Heart left ventricle (tissue), 16 donors: ENCODE measurements at regions not wholly inside any gene's neighbourhood (a gene's known extent, or its start where the extent isn't known, plus 50 kb on each side); places are given as distances from the start of the nearest gene placed in this dataset.

Source experiments
- ATAC-seq, 4 donors: fragments of 200-7000 bp; cut with Tn5 transposase; one replicate each; pipeline ENCODE4 v1.9.1; 2020 to 2022; ENCODE audit warnings: moderate library complexity in 4 of 4, mild to moderate bottlenecking in 3 of 4, moderate number of reproducible peaks in 1 of 4
- DNase-seq, 5 donors: peaks; one replicate each; pipeline ENCODE4 v3.0.0-alpha.2; 2020
- H3K27ac ChIP-seq, 12 donors: fragments of 200-600 bp; sonication (generic) in 4 of 12; one replicate each; pipeline versions ENCODE4 v1.5.0 to v1.8.0; 2016 to 2022; ENCODE audit warnings: mild to moderate bottlenecking in 2 of 12
- H3K27me3 ChIP-seq, 9 donors: fragments of 200-600 bp; sonication (generic) in 2 of 9; one replicate each; pipeline versions ENCODE4 v1.5.1 to v1.8.0; 2016 to 2022; ENCODE audit warnings: mild to moderate bottlenecking in 3 of 9
- H3K36me3 ChIP-seq, 9 donors: fragments of 200-600 bp; sonication (generic) in 2 of 9; one replicate each; pipeline versions ENCODE4 v1.5.0 to v1.8.0; 2018 to 2022; ENCODE audit warnings: mild to moderate bottlenecking in 2 of 9
- H3K4me1 ChIP-seq, 12 donors: fragments of 200-600 bp; sonication (generic) in 4 of 12; one replicate each; pipeline versions ENCODE4 v1.5.0 to v1.8.0; 2016 to 2022; ENCODE audit warnings: mild to moderate bottlenecking in 3 of 12
- H3K4me3 ChIP-seq, 12 donors: fragments of 200-600 bp; sonication (generic) in 4 of 12; one replicate each; pipeline versions ENCODE4 v1.5.0 to v1.8.0; 2017 to 2022; ENCODE audit warnings: mild to moderate bottlenecking in 9 of 12, moderate library complexity in 4 of 12
- H3K9me3 ChIP-seq, 12 donors: fragments of 200-600 bp; sonication (generic) in 4 of 12; one replicate each; pipeline versions ENCODE4 v1.5.0 to v1.8.0; 2016 to 2022; ENCODE audit warnings: mild to moderate bottlenecking in 1 of 12
- POLR2A ChIP-seq, 2 donors: fragments of 450-650 bp; IDR thresholded peaks; one replicate each; pipeline ENCODE4 v1.6.1; 2017; ENCODE audit warnings: antibody characterized with exemption in 2 of 2, mild to moderate bottlenecking in 2 of 2, moderate library complexity in 2 of 2
- WGBS, 4 donors: extraction: QIAGEN DNeasy Blood & Tissue Kit in 2 of 4; methylation state at CpG; one replicate each; pipeline versions ENCODE4 v1.1.5 to v1.1.7; 2013 to 2018; 5-methylcytosine and 5-hydroxymethylcytosine counted together
- intact Hi-C, 10 donors: fragments of 100-400 bp; cut with DNase I; formaldehyde crosslinking; loops; one replicate each; pipeline versions ENCODE4 v1.11.1 to v1.14.2; 2022
- TF ChIP-seq, protein P1 (sequence below), 12 donors: fragments of 200-600 bp; sonication (generic) in 4 of 12; IDR thresholded peaks; one replicate each; pipeline versions ENCODE4 v1.5.0 to v1.8.0; 2018 to 2022; ENCODE audit warnings: antibody characterized with exemption in 12 of 12, mild to moderate bottlenecking in 5 of 12
- donor health status: ischemic (EF 13 %, LVEDD 7.1; RV severe dilation, severe dysfunction).
- donor health status: healthy with polysubstance abuse.
- donor health status: DM: no; HTN: yes; CAD: no.
- donor health status: DM: no; HTN: no; CAD: no.
- donor health status: ischemic (EF 25% LVEDD 6.9; RV normal size, moderate dysfunction).
- donor health status: ischemic (EF 25% LVEDD 5.7; RV mildly dilated, moderate dysfunction).
- donor health status: healthy.
- donor health status: DM: yes; HTN: yes; CAD: no.
- donor health status: ischemic (EF 35%, LVEDD 5.7; RV mildly dilated, moderate dysfunction).
- donor health status: nonischemic (EF 11% LVEDD 7.7; RV severe dilation, severe dysfunction).
- donor health status: DM: yes; HTN: yes; CAD: no.
- donor health status: PGD.
- donor health status: ischemic (EF 29% LVEDD 5.4; RV normal size, mild dysfunction).
- donor health status: nonischemic (EF 23%, LVEDD 6.1; RV moderate dilation, normal function).

DNA sequence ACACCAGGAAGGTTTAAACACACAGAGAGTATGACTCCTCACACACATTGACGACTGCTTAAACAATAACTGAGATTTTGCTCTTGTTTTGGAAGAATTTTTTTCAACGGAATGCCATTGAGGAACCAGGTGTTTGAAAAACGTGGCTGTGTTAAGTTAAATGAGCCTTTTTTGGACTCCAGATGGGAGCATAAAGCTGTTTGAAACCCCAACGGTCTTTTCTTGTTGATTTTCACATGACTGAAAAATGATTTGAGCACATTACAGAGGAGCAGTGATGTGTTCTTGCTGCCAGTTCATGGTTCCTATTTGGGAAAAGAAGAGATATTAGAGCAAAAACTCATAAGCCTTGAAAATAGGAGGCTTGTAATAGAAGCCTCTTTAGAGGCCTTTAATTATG lies 97.8 kb upstream of the SELENOK start:
- intact Hi-C loops = no loop called here
- H3K9me3 ChIP-seq = no peaks in the 10 kb centered on the region
- no peaks in the 10 kb centered on the region for H3K27me3 ChIP-seq
- no peak overlapping the region for H3K27ac ChIP-seq
- no peak overlapping the region for H3K4me3 ChIP-seq
- no peaks in the 10 kb centered on the region for H3K4me1 ChIP-seq
- DNase-seq (no peak), ATAC-seq (no peak)
- TF ChIP-seq, protein P1, sequence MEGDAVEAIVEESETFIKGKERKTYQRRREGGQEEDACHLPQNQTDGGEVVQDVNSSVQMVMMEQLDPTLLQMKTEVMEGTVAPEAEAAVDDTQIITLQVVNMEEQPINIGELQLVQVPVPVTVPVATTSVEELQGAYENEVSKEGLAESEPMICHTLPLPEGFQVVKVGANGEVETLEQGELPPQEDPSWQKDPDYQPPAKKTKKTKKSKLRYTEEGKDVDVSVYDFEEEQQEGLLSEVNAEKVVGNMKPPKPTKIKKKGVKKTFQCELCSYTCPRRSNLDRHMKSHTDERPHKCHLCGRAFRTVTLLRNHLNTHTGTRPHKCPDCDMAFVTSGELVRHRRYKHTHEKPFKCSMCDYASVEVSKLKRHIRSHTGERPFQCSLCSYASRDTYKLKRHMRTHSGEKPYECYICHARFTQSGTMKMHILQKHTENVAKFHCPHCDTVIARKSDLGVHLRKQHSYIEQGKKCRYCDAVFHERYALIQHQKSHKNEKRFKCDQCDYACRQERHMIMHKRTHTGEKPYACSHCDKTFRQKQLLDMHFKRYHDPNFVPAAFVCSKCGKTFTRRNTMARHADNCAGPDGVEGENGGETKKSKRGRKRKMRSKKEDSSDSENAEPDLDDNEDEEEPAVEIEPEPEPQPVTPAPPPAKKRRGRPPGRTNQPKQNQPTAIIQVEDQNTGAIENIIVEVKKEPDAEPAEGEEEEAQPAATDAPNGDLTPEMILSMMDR (IDR thresholded peaks at IDR 0.05) = no peak
- TF ChIP-seq POLR2A (IDR thresholded peaks at IDR 0.05) = no peak
- 55 to 69% (median 63%) methylated on average over 4 of the region's 4 CpGs for WGBS, 4 donors
- no peaks in the 10 kb centered on the region for H3K36me3 ChIP-seq

DNA sequence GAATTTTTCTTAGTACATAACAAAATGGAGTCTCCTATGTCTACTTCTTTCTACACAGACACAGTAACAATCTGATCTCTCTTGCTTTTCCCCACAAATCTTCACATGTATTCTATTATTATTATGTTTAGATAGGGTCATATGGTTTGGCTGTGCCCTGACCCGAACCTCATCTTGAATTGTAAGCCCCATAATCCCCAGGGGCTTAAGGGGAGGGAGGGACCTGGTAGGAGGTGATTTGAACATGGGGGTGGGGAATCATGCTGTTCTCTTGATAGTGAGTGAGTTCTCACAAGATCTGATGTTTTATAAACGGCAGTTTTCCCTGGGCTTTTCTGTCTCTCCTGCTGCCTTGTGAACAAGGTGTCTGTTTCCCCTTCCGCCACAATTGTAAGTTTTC lies 86.7 kb upstream of the SELENOK start:
- WGBS, 4 donors = 43 to 47% (median 45%) methylated on average over 3 of the region's 3 CpGs
- intact Hi-C loops = no loop called here
- H3K4me1 ChIP-seq = no peaks in the 10 kb centered on the region
- no peaks in the 10 kb centered on the region for H3K36me3 ChIP-seq
- ATAC-seq (no peak), DNase-seq (no peak)
- TF ChIP-seq, protein P1 (IDR thresholded peaks at IDR 0.05) = no peak
- no peak for TF ChIP-seq POLR2A (IDR thresholded peaks at IDR 0.05)
- no peak overlapping the region for H3K4me3 ChIP-seq
- H3K27ac ChIP-seq = no peak overlapping the region
- peaks cover 0 to 8% (median 0%) of the 10 kb centered on the region in 9 donors for H3K27me3 ChIP-seq
- H3K9me3 ChIP-seq = peaks cover 0 to 21% (median 3%) of the 10 kb centered on the region in 12 donors

DNA sequence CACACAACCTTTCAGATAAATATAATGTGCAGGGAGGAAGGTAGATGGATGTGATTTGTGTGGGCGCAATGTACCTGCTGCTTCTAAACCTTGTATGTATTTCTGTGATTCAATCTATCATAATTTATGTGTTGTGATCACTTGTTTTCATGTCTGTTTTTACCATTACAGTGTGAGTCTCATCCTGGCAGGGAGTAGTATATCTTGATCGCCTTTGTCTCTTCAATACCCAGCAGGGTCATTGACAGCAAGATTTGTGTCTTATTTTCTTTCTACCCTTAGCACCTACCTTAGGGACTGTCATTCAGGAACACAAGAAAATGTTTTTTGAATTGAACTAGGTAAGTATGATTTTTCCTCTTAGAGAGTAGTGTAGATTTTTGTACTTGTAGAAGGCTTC lies 83.7 kb upstream of the SELENOK start:
- Histone ChIP-seq H3K27ac (no peak overlapping the region), H3K36me3 (no peaks in the 10 kb centered on the region), H3K9me3 (peaks cover 0 to 25% (median 6%) of the 10 kb centered on the region in 12 donors), H3K4me3 (no peak overlapping the region), H3K4me1 (no peaks in the 10 kb centered on the region), H3K27me3 (peaks cover 0 to 8% (median 0%) of the 10 kb centered on the region in 9 donors)
- no peak for DNase-seq
- 79 to 92% (median 90%) methylated on average over 2 of the region's 2 CpGs for WGBS, 4 donors
- TF ChIP-seq, protein P1 (IDR thresholded peaks at IDR 0.05) = no peak
- TF ChIP-seq POLR2A (IDR thresholded peaks at IDR 0.05) = no peak
- no peak for ATAC-seq
- intact Hi-C loops = no loop called here

DNA sequence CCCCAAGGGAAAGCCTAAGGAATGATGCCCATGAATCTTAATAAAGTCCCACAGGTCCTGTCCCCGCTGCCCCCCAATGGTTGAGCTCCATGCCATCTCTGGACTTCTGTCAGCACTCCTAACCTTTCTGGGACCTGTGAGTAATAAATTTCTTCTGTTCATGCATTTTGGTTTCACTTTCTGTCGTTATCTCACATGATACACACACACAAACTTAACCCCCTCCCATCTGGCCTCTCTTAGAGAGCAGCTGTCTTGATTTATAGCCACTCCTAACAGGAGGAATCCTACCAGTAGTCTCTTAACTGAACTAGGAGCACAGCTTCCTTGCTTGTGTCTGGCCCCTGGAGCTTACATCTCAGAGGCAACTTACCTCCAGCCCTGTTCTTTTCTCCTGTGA lies 82.7 kb upstream of the SELENOK start:
- ATAC-seq = no peak
- Histone ChIP-seq H3K27ac (no peak overlapping the region), H3K9me3 (peaks cover 0 to 25% (median 6%) of the 10 kb centered on the region in 12 donors), H3K27me3 (peaks cover 0 to 8% (median 0%) of the 10 kb centered on the region in 9 donors), H3K4me1 (no peaks in the 10 kb centered on the region), H3K36me3 (no peaks in the 10 kb centered on the region), H3K4me3 (no peak overlapping the region)
- DNase-seq = no peak
- intact Hi-C loops = no loop called here
- WGBS, 4 donors = 39 to 55% (median 45%) methylated on average over 2 of the region's 2 CpGs
- TF ChIP-seq, protein P1 (IDR thresholded peaks at IDR 0.05) = no peak
- TF ChIP-seq POLR2A (IDR thresholded peaks at IDR 0.05) = no peak
